HG03469 (cell line): ENCODE measurements at regions not wholly inside any gene's neighbourhood (a gene's known extent, or its start where the extent isn't known, plus 50 kb on each side); places are given as distances from the start of the nearest gene placed in this dataset.

Experiments used
- ATAC-seq: cut with Tn5 transposase; IDR thresholded peaks from one replicate; pipeline ENCODE4 v1.9.1; 2021; ENCODE audit warnings: mild to moderate bottlenecking, moderate library complexity, moderate number of reproducible peaks; ENCODE audit not compliant: unreplicated experiment

- ATAC-seq: no peak
Observed at GRCh38 chr11:81472646-81473045, 1261.0 kb downstream of the FAM181B start.

- no peak for ATAC-seq
Observed at GRCh38 chr11:81470446-81470845, 1263.2 kb downstream of the FAM181B start.

GRCh38 chr11:81459766-81460306 lies 1273.8 kb downstream of the FAM181B start:
- no peak for ATAC-seq

- no peak for ATAC-seq
Observed at GRCh38 chr11:81449588-81450156, 1284.0 kb downstream of the FAM181B start.

- ATAC-seq: no peak
Observed at GRCh38 chr11:81444297-81444696, 1289.4 kb downstream of the FAM181B start.

- no peak for ATAC-seq
Observed at GRCh38 chr11:81432333-81432732, 1301.3 kb downstream of the FAM181B start.

- no peak for ATAC-seq
Observed at GRCh38 chr11:81424822-81425221, 1308.8 kb downstream of the FAM181B start.

GRCh38 chr11:81422402-81422801 lies 1311.3 kb downstream of the FAM181B start:
- no peak for ATAC-seq

GRCh38 chr11:81421251-81421860 lies 1312.3 kb downstream of the FAM181B start:
- ATAC-seq: no peak

- ATAC-seq: no peak
Observed at GRCh38 chr11:81420668-81421250, 1312.9 kb downstream of the FAM181B start.

- no peak for ATAC-seq
Observed at GRCh38 chr11:81397316-81397715, 1336.3 kb downstream of the FAM181B start.

- no peak for ATAC-seq
Observed at GRCh38 chr11:81394311-81394710, 1339.4 kb downstream of the FAM181B start.

- ATAC-seq: no peak
Observed at GRCh38 chr11:81388326-81388725, 1345.3 kb downstream of the FAM181B start.

GRCh38 chr11:81380395-81380794 lies 1353.3 kb downstream of the FAM181B start:
- no peak for ATAC-seq

GRCh38 chr11:81377418-81377817 lies 1356.2 kb downstream of the FAM181B start:
- no peak for ATAC-seq

GRCh38 chr11:81373986-81374385 lies 1359.7 kb downstream of the FAM181B start:
- ATAC-seq: no peak

- ATAC-seq: no peak
Observed at GRCh38 chr11:81368192-81368591, 1365.5 kb downstream of the FAM181B start.

GRCh38 chr11:81365496-81365895 lies 1368.2 kb downstream of the FAM181B start:
- ATAC-seq: no peak

GRCh38 chr11:81359476-81359875 lies 1374.2 kb downstream of the FAM181B start:
- no peak for ATAC-seq

- no peak for ATAC-seq
Observed at GRCh38 chr11:81345609-81346008, 1388.1 kb downstream of the FAM181B start.

GRCh38 chr11:81342966-81343365 lies 1390.7 kb downstream of the FAM181B start:
- ATAC-seq: no peak

GRCh38 chr11:81340225-81340624 lies 1393.4 kb downstream of the FAM181B start:
- ATAC-seq: no peak
